IMR-90 (cell line): ENCODE measurements at regions not wholly inside any gene's neighbourhood (a gene's known extent, or its start where the extent isn't known, plus 50 kb on each side); places are given as distances from the start of the nearest gene placed in this dataset.

Experiments
- ATAC-seq: fragments of 200-7000 bp; cut with Tn5 transposase; 2 replicates; pipeline ENCODE4 v1.9.1; 2020; ENCODE audit warnings: low read depth, mild to moderate bottlenecking, moderate library complexity
- BruUV-seq: library from RNA; stranded (reverse); fragments of 400-500 nt; replicated peaks from 2 replicates; lab custom pipeline; 2021; lab: Mats Ljungman, UMichigan
- CTCF ChIA-PET: fragments of 300-600 bp; formaldehyde crosslinking; extraction: SDS; loops from one replicate; lab custom pipeline; 2021; ENCODE audit warnings: antibody characterized with exemption; lab: Yijun Ruan, JAX
- POLR2A ChIA-PET: fragments of 300-600 bp; sonication (Branson Sonifier 250); formaldehyde crosslinking; loops from one replicate; lab custom pipeline; 2022; ENCODE audit warnings: antibody characterized with exemption; ENCODE audit not compliant: unreplicated experiment; lab: Charles Lee
- DNase-seq: peaks from one replicate; pipeline ENCODE4 v3.0.0; 2013
- H2AFZ ChIP-seq: replicated peaks from 2 replicates; pipeline ENCODE3; 2013; ENCODE audit warnings: low read length, mild to moderate bottlenecking; ENCODE audit not compliant: poor library complexity
- H2AK5ac ChIP-seq: 2 replicates; pipeline ENCODE4 v1.6.1; 2013; ENCODE audit warnings: low read depth, low read length, inconsistent platforms
- H2AK9ac ChIP-seq: replicated peaks from 2 replicates; pipeline ENCODE3; 2013; ENCODE audit warnings: mild to moderate bottlenecking, low read depth, low read length, moderate library complexity; ENCODE audit not compliant: poor library complexity
- H2BK120ac ChIP-seq: 2 replicates; pipeline ENCODE4 v1.6.1; 2013; ENCODE audit warnings: low read depth, low read length, inconsistent platforms
- H2BK15ac ChIP-seq: 3 replicates; pipeline ENCODE4 v1.6.1; 2013; ENCODE audit warnings: low read depth, low read length, inconsistent platforms
- H2BK20ac ChIP-seq: 2 replicates; pipeline ENCODE4 v1.6.1; 2013; ENCODE audit warnings: low read depth, mild to moderate bottlenecking, inconsistent platforms, low read length, moderate library complexity
- H2BK5ac ChIP-seq: 2 replicates; pipeline ENCODE4 v1.6.1; 2013; ENCODE audit warnings: mild to moderate bottlenecking, low read depth, low read length, inconsistent platforms; ENCODE audit not compliant: poor library complexity, severe bottlenecking
- H3K14ac ChIP-seq: replicated peaks from 2 replicates; pipeline ENCODE4 v1.6.1; 2013; ENCODE audit warnings: low read depth, low read length, inconsistent platforms
- H3K18ac ChIP-seq: 2 replicates; pipeline ENCODE4 v1.6.1; 2013; ENCODE audit warnings: low read depth, low read length, control low read depth
- H3K23ac ChIP-seq: 2 replicates; pipeline ENCODE4 v1.6.1; 2013; ENCODE audit warnings: low read depth, low read length, inconsistent platforms
- H3K27ac ChIP-seq: 2 replicates; pipeline ENCODE4 v1.5.1; 2013; ENCODE audit warnings: mild to moderate bottlenecking, control low read depth, low read length; ENCODE audit not compliant: insufficient read depth
- H3K27me3 ChIP-seq: 2 replicates; pipeline ENCODE4 v1.6.1; 2013; ENCODE audit warnings: low read length; ENCODE audit not compliant: control insufficient read depth, insufficient read depth
- H3K36me3 ChIP-seq: 2 replicates; pipeline ENCODE4 v1.6.1; 2013; ENCODE audit warnings: low read length, mixed read lengths; ENCODE audit not compliant: control insufficient read depth, insufficient read depth
- H3K4ac ChIP-seq: 2 replicates; pipeline ENCODE4 v1.6.1; 2013; ENCODE audit warnings: low read depth, low read length, inconsistent platforms
- H3K4me1 ChIP-seq: 2 replicates; pipeline ENCODE4 v1.6.1; 2013; ENCODE audit warnings: low read length, mixed read lengths; ENCODE audit not compliant: control insufficient read depth, insufficient read depth
- H3K4me2 ChIP-seq: 2 replicates; pipeline ENCODE4 v1.6.1; 2013; ENCODE audit warnings: low read depth, mild to moderate bottlenecking, control low read depth, low read length, moderate library complexity
- H3K4me3 ChIP-seq: 2 replicates; pipeline ENCODE4 v1.5.1; 2013; ENCODE audit warnings: low read depth, mild to moderate bottlenecking, control low read depth, low read length, moderate library complexity; ENCODE audit not compliant: insufficient read depth
- H3K56ac ChIP-seq: 2 replicates; pipeline ENCODE4 v1.6.1; 2013; ENCODE audit warnings: low read length, inconsistent platforms; ENCODE audit not compliant: insufficient read depth; ENCODE audit errors: extremely low read depth
- H3K79me1 ChIP-seq, 2 experiments: 2 replicates each; pipeline ENCODE4 v1.6.1; 2013; ENCODE audit warnings: low read length in 2 of 2, inconsistent platforms in 1 of 2, low read depth in 1 of 2
- H3K9ac ChIP-seq: 2 replicates; pipeline ENCODE4 v1.6.1; 2013; ENCODE audit warnings: low read depth, low read length, control low read depth
- H3K9me1 ChIP-seq: 2 replicates; pipeline ENCODE4 v1.6.1; 2013; ENCODE audit warnings: low read length, inconsistent platforms; ENCODE audit not compliant: insufficient read depth
- H3K9me3 ChIP-seq: 2 replicates; pipeline ENCODE4 v1.6.1; 2013; ENCODE audit warnings: low read length; ENCODE audit not compliant: control insufficient read depth, insufficient read depth
- H4K20me1 ChIP-seq: 2 replicates; pipeline ENCODE4 v1.6.1; 2013; ENCODE audit warnings: low read length, inconsistent platforms; ENCODE audit not compliant: insufficient read depth
- H4K5ac ChIP-seq: 2 replicates; pipeline ENCODE4 v1.6.1; 2013; ENCODE audit warnings: mild to moderate bottlenecking, low read depth, low read length, control low read depth
- H4K8ac ChIP-seq, 2 experiments: 2 replicates each; pipeline ENCODE4 v1.6.1; 2013; ENCODE audit warnings: low read depth in 2 of 2, low read length in 2 of 2, control low read depth in 1 of 2, inconsistent platforms in 1 of 2
- H4K91ac ChIP-seq: 2 replicates; pipeline ENCODE4 v1.6.1; 2013; ENCODE audit warnings: low read depth, low read length, inconsistent platforms; ENCODE audit not compliant: insufficient read depth
- BHLHE40 ChIP-seq: fragments of 150-350 bp; IDR thresholded peaks from 2 replicates; pipeline ENCODE4 v1.6.1; 2016; ENCODE audit warnings: mild to moderate bottlenecking, low read depth, low read length
- CHD1 ChIP-seq: IDR thresholded peaks from 2 replicates; pipeline ENCODE4 v1.6.1; 2012; ENCODE audit warnings: low read depth, low read length, improper control_type of control experiment
- FOS ChIP-seq: fragments of 150-350 bp; IDR thresholded peaks from 2 replicates; pipeline ENCODE4 v1.6.1; 2016; ENCODE audit warnings: low read depth, low read length
- MAFK ChIP-seq: IDR thresholded peaks from 2 replicates; pipeline ENCODE4 v1.6.1; 2012; ENCODE audit warnings: low read depth, low read length, improper control_type of control experiment
- MAZ ChIP-seq: IDR thresholded peaks from 2 replicates; pipeline ENCODE4 v1.6.1; 2012; ENCODE audit warnings: low read depth, mild to moderate bottlenecking, low read length, improper control_type of control experiment, moderate library complexity, borderline replicate concordance
- MXI1 ChIP-seq: IDR thresholded peaks from 2 replicates; pipeline ENCODE4 v1.6.1; 2012; ENCODE audit warnings: low read depth, mild to moderate bottlenecking, low read length, moderate library complexity, borderline replicate concordance
- NFE2L2 ChIP-seq: fragments of 150-350 bp; IDR thresholded peaks from 2 replicates; pipeline ENCODE4 v1.6.1; 2016; ENCODE audit warnings: low read depth, mild to moderate bottlenecking, low read length
- POLR2A ChIP-seq: IDR thresholded peaks from 2 replicates; pipeline ENCODE4 v1.6.1; 2012; ENCODE audit warnings: mild to moderate bottlenecking, low read depth, low read length
- RAD21 ChIP-seq: IDR thresholded peaks from 2 replicates; pipeline ENCODE4 v1.6.1; 2012; ENCODE audit warnings: low read length, improper control_type of control experiment
- RCOR1 ChIP-seq: IDR thresholded peaks from 2 replicates; pipeline ENCODE4 v1.6.1; 2012; ENCODE audit warnings: mild to moderate bottlenecking, low read length, improper control_type of control experiment; ENCODE audit not compliant: insufficient replicate concordance
- RFX5 ChIP-seq: IDR thresholded peaks from 2 replicates; pipeline ENCODE4 v1.8.0; 2012; ENCODE audit warnings: low read depth, mild to moderate bottlenecking, low read length, moderate library complexity
- SMC3 ChIP-seq: fragments of 150-350 bp; IDR thresholded peaks from 2 replicates; pipeline ENCODE4 v1.6.1; 2016; ENCODE audit warnings: low read depth, mild to moderate bottlenecking, antibody characterized with exemption, low read length, moderate library complexity
- dilution Hi-C: fragments of 300-500 bp; cut with HindIII; formaldehyde crosslinking; loops from one replicate; pipeline ENCODE4 v1.14.3; 2018; ENCODE audit warnings: low sequenced_read_pairs; ENCODE audit not compliant: unreplicated experiment
- in situ Hi-C: fragments of 300-500 bp; cut with MboI; formaldehyde crosslinking; loops from 3 replicates; pipeline ENCODE4 v1.14.3; 2019; ENCODE audit warnings: low sequenced_read_pairs, inconsistent platforms, mixed read lengths
- intact Hi-C: fragments of 100-400 bp; cut with micrococcal nuclease; formaldehyde crosslinking; loops from 2 replicates; pipeline ENCODE4 v1.10.0; 2022
- TF ChIP-seq, protein P1 (sequence below): fragments of 150-350 bp; IDR thresholded peaks from 2 replicates; pipeline ENCODE4 v1.6.1; 2017; ENCODE audit warnings: mild to moderate bottlenecking, antibody characterized with exemption, low read length, low read depth
- TF ChIP-seq, protein P2 (sequence below): conservative IDR thresholded peaks from 2 replicates; pipeline ENCODE4 v1.5.1; 2012; ENCODE audit warnings: mild to moderate bottlenecking, low read depth, low read length, improper control_type of control experiment
- TF ChIP-seq, protein P3 (sequence below): fragments of 150-350 bp; IDR thresholded peaks from 2 replicates; pipeline ENCODE4 v1.6.1; 2016; ENCODE audit warnings: low read depth, mild to moderate bottlenecking, low read length, moderate library complexity, borderline replicate concordance

DNA sequence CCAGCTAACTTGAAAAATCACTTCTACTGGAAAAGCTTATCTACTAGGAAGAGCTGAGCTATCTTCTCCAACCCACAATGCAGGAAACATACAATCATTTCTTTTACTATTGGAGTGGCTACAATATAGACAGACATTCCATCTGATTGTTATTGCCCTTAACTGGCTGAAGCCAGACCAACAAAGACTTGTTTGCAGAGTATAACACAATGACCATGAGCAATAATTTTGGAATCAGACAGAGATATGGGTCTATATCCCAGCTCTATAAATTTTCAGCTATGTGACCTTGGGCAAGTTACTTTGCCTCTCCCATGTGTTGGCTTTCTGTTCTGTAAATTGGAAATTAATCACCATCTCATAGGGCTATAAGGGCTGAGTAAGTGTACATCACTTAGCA is 244.7 kb upstream of the SLC30A5 start:
- Histone ChIP-seq H4K8ac (no peak overlapping the region), H2BK20ac (no peak overlapping the region), H2BK15ac (no peak overlapping the region), H3K4me2 (no peak overlapping the region), H4K91ac (no peak overlapping the region), H3K9me3 (no peaks in the 10 kb centered on the region), H2BK5ac (no peak overlapping the region), H4K20me1 (no peaks in the 10 kb centered on the region), H3K9ac (no peak overlapping the region), H2AK9ac (no peak overlapping the region), H3K27me3 (no peaks in the 10 kb centered on the region), H4K5ac (no peak overlapping the region), H3K14ac (no peak overlapping the region), H3K36me3 (no peaks in the 10 kb centered on the region), H2AFZ (no peak overlapping the region), H3K18ac (no peak overlapping the region), H3K9me1 (no peaks in the 10 kb centered on the region), H3K79me1 (no peaks in the 10 kb centered on the region), H3K27ac (no peak overlapping the region), H2BK120ac (no peak overlapping the region), H3K56ac (no peak overlapping the region), H3K23ac (no peak overlapping the region), H3K4ac (no peak overlapping the region), H3K4me1 (no peaks in the 10 kb centered on the region), H2AK5ac (no peak overlapping the region), H3K4me3 (no peak overlapping the region)
- no peak for TF ChIP-seq RAD21
- no peak for TF ChIP-seq BHLHE40
- TF ChIP-seq CHD1: no peak
- TF ChIP-seq RFX5: no peak
- no peak for TF ChIP-seq NFE2L2
- no peak for TF ChIP-seq SMC3
- no peak for TF ChIP-seq MXI1
- TF ChIP-seq MAZ: no peak
- TF ChIP-seq, protein P1, sequence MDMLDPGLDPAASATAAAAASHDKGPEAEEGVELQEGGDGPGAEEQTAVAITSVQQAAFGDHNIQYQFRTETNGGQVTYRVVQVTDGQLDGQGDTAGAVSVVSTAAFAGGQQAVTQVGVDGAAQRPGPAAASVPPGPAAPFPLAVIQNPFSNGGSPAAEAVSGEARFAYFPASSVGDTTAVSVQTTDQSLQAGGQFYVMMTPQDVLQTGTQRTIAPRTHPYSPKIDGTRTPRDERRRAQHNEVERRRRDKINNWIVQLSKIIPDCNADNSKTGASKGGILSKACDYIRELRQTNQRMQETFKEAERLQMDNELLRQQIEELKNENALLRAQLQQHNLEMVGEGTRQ: no peak
- TF ChIP-seq, protein P2, sequence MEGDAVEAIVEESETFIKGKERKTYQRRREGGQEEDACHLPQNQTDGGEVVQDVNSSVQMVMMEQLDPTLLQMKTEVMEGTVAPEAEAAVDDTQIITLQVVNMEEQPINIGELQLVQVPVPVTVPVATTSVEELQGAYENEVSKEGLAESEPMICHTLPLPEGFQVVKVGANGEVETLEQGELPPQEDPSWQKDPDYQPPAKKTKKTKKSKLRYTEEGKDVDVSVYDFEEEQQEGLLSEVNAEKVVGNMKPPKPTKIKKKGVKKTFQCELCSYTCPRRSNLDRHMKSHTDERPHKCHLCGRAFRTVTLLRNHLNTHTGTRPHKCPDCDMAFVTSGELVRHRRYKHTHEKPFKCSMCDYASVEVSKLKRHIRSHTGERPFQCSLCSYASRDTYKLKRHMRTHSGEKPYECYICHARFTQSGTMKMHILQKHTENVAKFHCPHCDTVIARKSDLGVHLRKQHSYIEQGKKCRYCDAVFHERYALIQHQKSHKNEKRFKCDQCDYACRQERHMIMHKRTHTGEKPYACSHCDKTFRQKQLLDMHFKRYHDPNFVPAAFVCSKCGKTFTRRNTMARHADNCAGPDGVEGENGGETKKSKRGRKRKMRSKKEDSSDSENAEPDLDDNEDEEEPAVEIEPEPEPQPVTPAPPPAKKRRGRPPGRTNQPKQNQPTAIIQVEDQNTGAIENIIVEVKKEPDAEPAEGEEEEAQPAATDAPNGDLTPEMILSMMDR: no peak
- TF ChIP-seq MAFK: no peak
- TF ChIP-seq, protein P3, sequence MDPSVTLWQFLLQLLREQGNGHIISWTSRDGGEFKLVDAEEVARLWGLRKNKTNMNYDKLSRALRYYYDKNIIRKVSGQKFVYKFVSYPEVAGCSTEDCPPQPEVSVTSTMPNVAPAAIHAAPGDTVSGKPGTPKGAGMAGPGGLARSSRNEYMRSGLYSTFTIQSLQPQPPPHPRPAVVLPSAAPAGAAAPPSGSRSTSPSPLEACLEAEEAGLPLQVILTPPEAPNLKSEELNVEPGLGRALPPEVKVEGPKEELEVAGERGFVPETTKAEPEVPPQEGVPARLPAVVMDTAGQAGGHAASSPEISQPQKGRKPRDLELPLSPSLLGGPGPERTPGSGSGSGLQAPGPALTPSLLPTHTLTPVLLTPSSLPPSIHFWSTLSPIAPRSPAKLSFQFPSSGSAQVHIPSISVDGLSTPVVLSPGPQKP: no peak
- no peak for TF ChIP-seq RCOR1
- no peak for TF ChIP-seq POLR2A
- no peak for TF ChIP-seq FOS
- DNase-seq (no peak), ATAC-seq (no peak)
- ChIA-PET POLR2A (no interaction called here), CTCF (no interaction called here)
- in situ Hi-C loops: no loop called here
- intact Hi-C loops: no loop called here
- no TSS peak for BruUV-seq
- dilution Hi-C loops: no loop called here
